ENCODE measurements at regions not wholly inside any gene's neighbourhood (a gene's known extent, or its start where the extent isn't known, plus 50 kb on each side); places are given as distances from the start of the nearest gene placed in this dataset.

DNA sequence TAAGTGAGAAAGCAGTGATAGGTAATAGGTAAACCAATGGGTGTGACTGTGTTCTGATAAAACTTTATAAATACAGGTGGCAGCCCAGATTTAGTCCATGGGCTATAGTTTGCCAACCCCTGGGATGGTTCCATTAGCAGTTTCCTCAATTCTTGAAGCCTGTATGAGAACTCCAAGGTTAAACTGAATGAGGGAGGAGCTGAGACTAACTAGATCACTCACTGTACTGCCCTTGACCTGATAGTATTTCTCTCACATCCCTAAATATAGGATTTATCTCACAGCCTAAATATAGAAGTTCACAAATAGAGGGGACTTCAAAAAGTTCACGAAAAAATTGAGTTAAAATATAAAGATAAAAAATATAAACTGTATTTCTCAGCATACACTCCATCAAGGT is 439.6 kb upstream of the CCDC196 start:
- TF ChIP-seq, protein P1, sequence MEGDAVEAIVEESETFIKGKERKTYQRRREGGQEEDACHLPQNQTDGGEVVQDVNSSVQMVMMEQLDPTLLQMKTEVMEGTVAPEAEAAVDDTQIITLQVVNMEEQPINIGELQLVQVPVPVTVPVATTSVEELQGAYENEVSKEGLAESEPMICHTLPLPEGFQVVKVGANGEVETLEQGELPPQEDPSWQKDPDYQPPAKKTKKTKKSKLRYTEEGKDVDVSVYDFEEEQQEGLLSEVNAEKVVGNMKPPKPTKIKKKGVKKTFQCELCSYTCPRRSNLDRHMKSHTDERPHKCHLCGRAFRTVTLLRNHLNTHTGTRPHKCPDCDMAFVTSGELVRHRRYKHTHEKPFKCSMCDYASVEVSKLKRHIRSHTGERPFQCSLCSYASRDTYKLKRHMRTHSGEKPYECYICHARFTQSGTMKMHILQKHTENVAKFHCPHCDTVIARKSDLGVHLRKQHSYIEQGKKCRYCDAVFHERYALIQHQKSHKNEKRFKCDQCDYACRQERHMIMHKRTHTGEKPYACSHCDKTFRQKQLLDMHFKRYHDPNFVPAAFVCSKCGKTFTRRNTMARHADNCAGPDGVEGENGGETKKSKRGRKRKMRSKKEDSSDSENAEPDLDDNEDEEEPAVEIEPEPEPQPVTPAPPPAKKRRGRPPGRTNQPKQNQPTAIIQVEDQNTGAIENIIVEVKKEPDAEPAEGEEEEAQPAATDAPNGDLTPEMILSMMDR (conservative IDR thresholded peaks at IDR 0.05), result no peak
- TF ChIP-seq ZFX (IDR thresholded peaks at IDR 0.05), result no peak
